ENCODE measurements at regions not wholly inside any gene's neighbourhood (a gene's known extent, or its start where the extent isn't known, plus 50 kb on each side); places are given as distances from the start of the nearest gene placed in this dataset.

- ChIA-PET CTCF (ENCODE audit: partially characterized antibody) (no interaction called here), POLR2A (ENCODE audit: partially characterized antibody) (no interaction called here)
- no peaks in the 10 kb centered on the region; a peak in 1 of 7 replicates for H3K4me1 ChIP-seq (replicated peaks in 1 of 4; ENCODE audit: control insufficient read depth in 3 of 4, insufficient read depth in 4 of 4, low read length in 3 of 4)
- H3K56ac ChIP-seq (replicated peaks; ENCODE audit: insufficient read length, low read depth, low read length), result no peak overlapping the region
- H3K23ac ChIP-seq (ENCODE audit: insufficient read length), result no peak overlapping the region
- no peak overlapping the region for H4K91ac ChIP-seq (replicated peaks; ENCODE audit: insufficient read length, low read length)
- H3K14ac ChIP-seq (ENCODE audit: insufficient read length), result no peak overlapping the region
- no peak overlapping the region for H3K9ac ChIP-seq (replicated peaks in 1 of 4; ENCODE audit: extremely low read depth in 1 of 4, low read depth in 3 of 4, low read length in 3 of 4)
- no peak overlapping the region for H4K5ac ChIP-seq (ENCODE audit: insufficient read length, low read depth, low read length)
- no peak overlapping the region for H2BK12ac ChIP-seq (ENCODE audit: low read depth, low read length)
- H2AK5ac ChIP-seq (ENCODE audit: low read depth, low read length), result no peak overlapping the region
- no peaks in the 10 kb centered on the region for H4K20me1 ChIP-seq (replicated peaks in 1 of 2; ENCODE audit: control insufficient read depth in 1 of 2, insufficient read depth in 2 of 2, low read length in 2 of 2)
- TF ChIP-seq TAF1 (IDR thresholded peaks at IDR 0.05; ENCODE audit: low read depth, low read length) (no peak), RBBP5 (IDR thresholded peaks at IDR 0.05; ENCODE audit: borderline replicate concordance, low read depth, low read length) (no peak), MAFK (IDR thresholded peaks at IDR 0.05; ENCODE audit: low read depth, low read length) (no peak), KDM5A (IDR thresholded peaks at IDR 0.05; ENCODE audit: low read length) (no peak), SIX5 (IDR thresholded peaks at IDR 0.05; ENCODE audit: low read depth, low read length) (no peak), CBX5 (IDR thresholded peaks at IDR 0.05; ENCODE audit: low read depth, low read length) (no peak), SP1 (IDR thresholded peaks at IDR 0.05; ENCODE audit: low read depth, low read length) (no peak)
- no peaks in the 10 kb centered on the region for H3K79me2 ChIP-seq (ENCODE audit: control insufficient read depth in 1 of 2, insufficient read depth in 2 of 2, low read length in 2 of 2)
- H2AFZ ChIP-seq (ENCODE audit: low read length), result no peak overlapping the region
- no peaks in the 10 kb centered on the region for H3K79me1 ChIP-seq (ENCODE audit: low read depth, low read length)
- H3K4me2 ChIP-seq (ENCODE audit: insufficient read depth in 1 of 2, low read depth in 2 of 2, low read length in 2 of 2), result no peak overlapping the region
- no peaks in the 10 kb centered on the region for H3K36me3 ChIP-seq (ENCODE audit: control insufficient read depth in 2 of 4, insufficient read depth in 4 of 4, low read length in 3 of 4)
- H2BK5ac ChIP-seq (ENCODE audit: low read depth, low read length), result no peak overlapping the region
- no peak overlapping the region for H2BK120ac ChIP-seq (replicated peaks; ENCODE audit: low read depth, low read length)
- no peak for FAIRE-seq
- no peak overlapping the region for H3K18ac ChIP-seq (ENCODE audit: extremely low read depth, low read length)
- no peaks in the 10 kb centered on the region for H3K9me3 ChIP-seq (ENCODE audit: insufficient read depth in 2 of 2, low read depth in 1 of 2, low read length in 1 of 2)
- no peak overlapping the region for H3K4me3 ChIP-seq (ENCODE audit: extremely low read depth in 1 of 4, insufficient read depth in 2 of 4, low read depth in 3 of 4, low read length in 4 of 4)
- 83% methylated on average over 2 of the region's 2 CpGs; no CpG with 5 or more reads in 1 of the 2 experiments for WGBS, 2 experiments (ENCODE audit: extremely low coverage in 1 of 2, insufficient coverage in 1 of 2, insufficient read length in 1 of 2, insufficient replicate concordance in 2 of 2, low coverage in 1 of 2, low lambda C conversion rate in 2 of 2, missing lambda C conversion rate in 1 of 2)
- no peak overlapping the region for H3K27ac ChIP-seq (ENCODE audit: low read depth, low read length)
- H3K4ac ChIP-seq (replicated peaks; ENCODE audit: insufficient read length, low read depth, low read length), result no peak overlapping the region
- no peaks in the 10 kb centered on the region for H3K23me2 ChIP-seq (ENCODE audit: low read depth, low read length)
- DNase-seq (ENCODE audit: low read depth in 1 of 2, low spot score in 2 of 2), result no peak
- H2BK20ac ChIP-seq (ENCODE audit: low read length), result no peak overlapping the region
- H3K27me3 ChIP-seq (replicated peaks in 1 of 4; ENCODE audit: control insufficient read depth in 3 of 4, extremely low read depth in 1 of 4, insufficient read depth in 3 of 4, low read length in 3 of 4), result no peaks in the 10 kb centered on the region
- H4K8ac ChIP-seq (ENCODE audit: extremely low read depth, insufficient read depth, low read length), result no peak overlapping the region
- no peak overlapping the region for H2BK15ac ChIP-seq (ENCODE audit: low read length)
Measured at GRCh38 chr2:142241016-142241415, 110.2 kb upstream of the LRP1B start.

Data from H1 (cell line).